HG02642 (cell line): ENCODE measurements at regions not wholly inside any gene's neighbourhood (a gene's known extent, or its start where the extent isn't known, plus 50 kb on each side); places are given as distances from the start of the nearest gene placed in this dataset.
"Not testable (repeated sequence)": the region's sequence is repeated elsewhere in the genome, so short reads cannot be mapped to it uniquely, and the experiment has no call there.

Source experiments
- ATAC-seq: cut with Tn5 transposase; IDR thresholded peaks from one replicate; pipeline ENCODE4 v1.9.1; 2021; ENCODE audit warnings: mild to moderate bottlenecking; ENCODE audit not compliant: unreplicated experiment, poor library complexity

DNA sequence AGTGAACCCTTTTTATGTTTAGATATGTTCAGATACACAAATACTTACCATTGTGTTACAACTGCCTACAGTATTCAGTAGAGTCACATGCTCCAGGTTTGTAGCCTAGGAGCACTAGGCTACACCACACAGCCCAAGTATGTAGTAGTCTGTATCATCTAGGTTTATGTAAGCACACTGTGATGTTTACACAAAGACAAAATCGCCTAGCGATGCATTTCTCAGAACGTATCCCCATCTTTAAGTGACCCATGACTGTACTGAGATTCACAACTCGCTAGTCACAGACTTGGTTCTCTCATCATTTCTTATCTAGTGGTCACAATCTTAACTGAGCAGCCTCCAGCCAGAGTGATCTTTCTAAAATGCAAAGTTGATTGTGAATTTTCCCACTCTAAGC lies 119.2 kb downstream of the RASSF10 start:
- ATAC-seq, result no peak

DNA sequence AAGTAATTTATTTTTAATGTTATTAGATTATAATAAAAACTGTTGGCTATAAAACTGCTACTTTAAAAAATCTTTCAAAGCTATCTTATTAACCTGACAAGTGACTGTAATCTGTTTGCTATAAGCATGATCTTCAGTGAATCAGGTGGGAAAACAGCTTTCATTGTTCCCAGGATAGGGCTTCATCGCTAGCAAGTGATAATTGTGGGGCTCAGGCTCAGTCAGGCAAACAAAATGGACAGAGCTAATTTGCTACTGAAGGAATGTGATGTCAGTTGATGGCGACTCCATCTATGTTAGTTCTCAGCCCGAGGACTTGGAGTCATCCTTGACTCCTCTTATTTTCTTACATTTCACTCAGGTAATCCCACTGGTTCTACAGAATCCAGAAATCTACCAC lies 125.0 kb downstream of the RASSF10 start:
- no peak for ATAC-seq

DNA sequence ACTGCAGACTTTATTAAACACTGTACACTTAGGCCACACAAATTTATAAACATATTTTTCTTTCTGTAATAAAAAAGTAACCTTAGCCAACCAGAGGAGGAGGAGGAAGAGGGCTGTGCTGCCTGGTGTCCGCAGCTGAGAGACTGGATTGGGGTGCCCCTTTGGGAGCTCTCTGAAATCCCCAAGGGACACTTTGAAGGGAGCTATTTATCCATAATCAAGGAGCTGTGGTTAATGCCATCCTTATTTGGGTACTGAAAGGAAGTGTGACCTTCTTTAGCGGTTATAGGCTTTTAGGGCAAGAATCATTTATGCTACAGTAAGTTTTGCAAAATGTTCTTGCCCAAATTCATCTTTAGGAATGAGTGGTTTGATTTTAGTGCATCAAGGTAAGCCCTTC lies 125.8 kb downstream of the RASSF10 start:
- ATAC-seq, result no peak

DNA sequence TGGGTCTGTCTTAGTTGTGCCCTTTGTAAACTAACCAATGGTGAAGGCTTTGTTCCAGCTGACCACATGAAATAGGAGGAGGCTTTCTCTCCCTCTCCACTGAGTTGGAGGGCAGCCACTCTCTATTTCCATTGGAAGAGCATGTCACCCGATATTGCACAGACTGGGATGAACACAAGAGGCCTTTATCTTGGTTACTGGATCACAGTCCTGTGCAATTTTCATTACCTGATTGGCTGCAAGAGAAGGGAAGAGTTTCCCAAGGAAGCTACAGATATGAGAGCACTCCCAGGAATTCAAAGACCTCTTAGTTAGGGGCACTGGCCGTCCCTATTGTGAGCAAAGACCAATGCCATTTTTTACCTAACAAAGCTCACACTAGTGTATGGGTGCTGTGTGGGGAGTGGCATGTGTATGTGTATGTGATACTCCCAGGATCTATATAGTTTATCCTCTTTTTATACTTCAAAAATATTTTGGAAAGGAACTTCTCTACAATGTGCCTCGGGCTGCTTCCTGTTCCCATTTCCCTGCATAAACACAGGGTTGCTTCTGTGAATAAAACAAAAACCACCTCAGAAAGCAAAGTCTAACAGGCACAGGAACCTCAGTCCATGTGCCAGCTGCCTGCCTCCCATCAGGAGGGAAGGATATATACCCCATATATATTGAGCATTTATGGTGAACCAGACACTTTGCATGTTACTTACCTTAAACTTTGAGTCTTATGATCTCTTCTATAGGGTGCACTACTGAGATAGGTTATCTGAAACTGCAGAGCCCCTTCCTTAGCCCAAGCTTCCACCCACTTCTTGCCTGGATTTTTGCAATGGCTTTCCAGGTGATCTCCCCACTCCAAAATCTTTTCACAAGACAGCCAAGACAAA lies 126.5 kb downstream of the RASSF10 start:
- ATAC-seq, result no peak

DNA sequence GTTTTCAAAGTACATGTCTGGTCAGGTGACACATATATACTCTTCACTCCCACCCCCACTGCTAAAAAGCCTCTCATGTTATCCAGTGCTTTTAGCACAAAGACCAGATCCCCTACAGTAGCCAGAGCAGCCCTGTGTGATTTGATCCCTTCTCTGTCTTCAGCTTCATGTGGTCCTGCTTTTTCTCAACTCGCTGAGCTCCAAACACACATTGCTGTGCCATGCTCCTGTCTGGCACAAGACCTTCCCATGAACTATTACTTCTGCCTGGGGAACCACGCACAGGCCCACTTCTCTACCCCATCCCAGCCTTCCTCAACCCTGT lies 127.1 kb downstream of the RASSF10 start:
- ATAC-seq, result no peak

DNA sequence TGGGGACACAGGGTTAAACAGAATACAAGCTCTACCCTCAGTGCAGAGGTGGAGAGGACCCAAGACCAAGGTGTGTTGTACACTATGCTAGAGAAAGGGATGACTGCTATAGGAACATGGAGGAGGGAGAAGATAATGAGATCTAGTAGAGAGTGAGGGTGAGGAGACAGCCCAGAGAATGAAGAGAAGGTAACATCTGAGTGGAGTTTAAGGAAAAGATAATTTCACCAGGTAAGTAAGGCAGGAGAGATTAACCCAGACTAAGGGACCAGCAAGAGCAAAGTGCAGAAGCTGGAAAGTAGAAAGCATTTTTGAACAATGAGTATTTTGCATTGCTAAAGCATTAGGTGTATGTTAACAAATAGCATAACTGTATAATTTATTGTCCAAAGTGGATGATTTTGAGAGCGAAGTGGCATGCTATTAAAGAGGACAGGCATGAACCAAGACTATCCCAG lies 128.8 kb downstream of the RASSF10 start:
- no peak for ATAC-seq

DNA sequence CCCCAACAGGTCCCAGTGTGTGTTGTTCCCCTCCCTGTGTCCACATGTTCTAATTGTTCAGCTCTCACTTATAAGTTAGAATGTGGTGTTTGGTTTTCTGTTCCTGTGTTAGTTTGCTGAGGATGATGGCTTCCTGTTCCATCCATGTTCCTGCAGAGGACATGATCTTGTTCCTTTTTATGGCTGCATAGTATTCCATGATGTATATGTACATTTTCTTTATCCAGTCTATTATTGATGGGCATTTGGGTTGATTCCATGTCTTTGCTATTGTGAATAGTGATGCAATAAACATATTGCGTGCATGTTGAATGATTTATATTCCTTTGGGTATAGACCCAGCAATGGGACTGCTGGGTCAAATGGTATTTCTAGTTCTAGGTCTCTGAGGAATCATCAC lies 130.0 kb downstream of the RASSF10 start:
- not testable (repeated sequence) for ATAC-seq

DNA sequence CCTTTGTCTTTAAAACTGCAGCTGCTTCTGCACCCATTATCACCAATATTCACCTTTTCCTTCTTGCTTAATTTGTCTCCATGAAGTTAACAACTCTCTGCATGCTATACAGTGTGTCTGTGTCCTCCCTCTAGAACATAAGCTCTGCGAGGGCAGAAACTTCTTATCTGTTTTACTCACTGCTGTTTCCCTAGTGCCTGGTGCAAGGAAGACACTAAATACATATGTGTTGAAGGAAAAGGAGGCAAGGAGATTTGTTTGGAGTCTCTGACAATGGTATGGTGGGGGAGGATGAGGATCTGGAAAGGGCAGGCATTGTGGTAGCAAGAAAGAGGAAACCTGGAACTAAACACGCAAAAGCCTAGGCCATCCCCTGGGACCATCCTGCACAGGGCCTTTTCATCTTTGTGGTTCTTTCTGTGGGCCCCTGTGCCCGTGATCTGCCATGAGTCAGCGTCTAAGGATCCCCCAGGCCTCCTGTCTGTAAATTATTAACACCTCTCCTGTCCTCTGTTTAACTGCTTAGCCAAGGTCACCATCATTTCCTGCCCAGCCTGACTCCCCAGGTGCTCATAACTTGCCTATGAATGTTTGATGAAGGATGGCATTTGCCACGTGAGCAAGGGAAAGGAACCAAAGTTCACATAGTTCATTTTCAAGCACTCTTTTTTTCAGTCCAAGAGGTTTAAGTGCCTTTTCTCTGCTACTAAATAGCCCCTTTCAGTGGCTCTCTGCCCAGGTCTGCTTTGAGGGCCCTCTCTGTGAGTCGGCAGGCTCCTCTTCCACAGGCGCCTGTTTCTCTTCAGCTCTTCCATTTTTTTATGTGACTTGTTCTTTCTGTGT lies 131.1 kb downstream of the RASSF10 start:
- peak; percentile 86 for ATAC-seq

DNA sequence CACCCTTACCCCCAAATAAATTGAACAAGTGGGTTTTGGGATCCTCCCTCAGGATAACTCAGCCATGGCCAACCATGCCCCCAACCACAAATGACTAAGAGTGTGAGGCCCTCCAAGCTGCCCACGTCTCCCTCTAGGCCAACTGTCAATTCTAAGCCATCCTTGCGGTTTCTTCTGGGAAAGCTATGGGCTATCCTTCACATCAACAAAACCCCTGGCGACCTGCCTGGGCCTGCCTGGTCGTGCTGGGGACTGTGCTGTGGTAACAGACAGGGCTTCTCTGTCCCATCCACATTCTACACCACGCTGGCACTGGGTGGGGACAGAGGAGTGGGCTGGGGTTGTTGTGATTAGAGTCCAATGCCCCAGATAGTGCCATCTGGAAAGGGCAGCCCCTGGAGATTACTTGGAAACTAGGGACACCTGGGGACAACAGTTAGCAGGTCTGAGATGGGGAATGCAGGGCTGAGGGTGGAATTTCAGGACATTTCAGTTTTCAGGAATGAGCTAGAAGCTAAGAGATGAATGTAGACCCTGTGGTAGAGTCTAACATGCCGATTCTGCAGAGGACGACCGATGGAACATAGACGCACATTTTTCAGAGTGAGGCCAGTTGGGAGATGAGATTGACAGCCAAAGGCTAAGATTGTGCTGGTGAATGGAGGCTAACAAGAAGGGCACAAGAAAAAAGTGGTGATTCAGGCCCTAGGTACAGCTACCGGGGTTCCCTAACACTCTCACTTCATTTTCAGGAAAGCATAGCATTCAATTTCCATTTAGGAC lies 131.9 kb downstream of the RASSF10 start:
- ATAC-seq, result peak; percentile 18

DNA sequence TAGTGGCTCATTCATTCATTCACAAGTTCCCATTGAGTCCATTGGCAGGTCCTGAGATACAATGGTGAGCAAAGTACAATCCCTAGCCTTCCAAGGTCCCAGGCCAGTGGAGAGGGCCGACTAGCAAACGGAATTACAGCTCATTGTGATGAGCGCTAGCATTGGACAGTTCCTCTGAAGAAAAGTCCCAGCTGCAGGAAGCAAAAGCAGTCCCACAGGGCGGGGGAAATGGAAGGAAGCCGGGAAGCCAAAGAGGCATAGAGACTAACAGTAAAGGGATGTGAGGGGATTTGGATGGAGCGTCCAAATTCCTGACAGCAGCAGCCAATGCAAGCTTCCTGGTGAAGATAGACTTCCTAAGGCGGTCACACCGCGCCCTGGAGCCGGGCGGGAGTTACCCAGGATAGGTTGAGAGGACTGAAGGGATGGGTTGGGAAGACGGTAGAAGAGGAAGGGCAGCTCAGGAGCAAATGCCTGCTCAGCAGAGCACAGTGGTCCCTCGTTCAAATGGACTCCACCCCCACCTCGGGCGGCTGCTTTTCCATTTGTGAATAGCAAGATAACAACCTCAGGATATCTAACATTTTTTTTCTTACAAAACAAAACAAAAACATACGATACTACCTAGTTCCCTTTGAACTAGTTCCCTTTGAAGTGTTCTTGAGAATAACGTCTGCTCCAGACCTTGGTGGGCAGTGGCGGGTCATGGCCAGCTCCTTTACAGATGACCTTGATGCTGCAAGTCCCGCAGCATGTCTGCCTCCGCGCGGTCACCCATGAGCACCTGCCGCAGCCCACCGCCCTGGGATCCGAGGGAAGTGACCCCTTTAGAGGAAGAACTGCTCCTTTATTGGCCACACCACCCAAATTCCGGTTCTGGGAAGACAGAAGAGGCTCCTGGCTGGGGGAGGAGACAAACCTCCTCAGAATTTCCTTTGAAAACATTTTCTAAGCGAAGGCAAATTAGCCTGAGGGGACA lies 132.9 kb downstream of the RASSF10 start:
- no peak for ATAC-seq

DNA sequence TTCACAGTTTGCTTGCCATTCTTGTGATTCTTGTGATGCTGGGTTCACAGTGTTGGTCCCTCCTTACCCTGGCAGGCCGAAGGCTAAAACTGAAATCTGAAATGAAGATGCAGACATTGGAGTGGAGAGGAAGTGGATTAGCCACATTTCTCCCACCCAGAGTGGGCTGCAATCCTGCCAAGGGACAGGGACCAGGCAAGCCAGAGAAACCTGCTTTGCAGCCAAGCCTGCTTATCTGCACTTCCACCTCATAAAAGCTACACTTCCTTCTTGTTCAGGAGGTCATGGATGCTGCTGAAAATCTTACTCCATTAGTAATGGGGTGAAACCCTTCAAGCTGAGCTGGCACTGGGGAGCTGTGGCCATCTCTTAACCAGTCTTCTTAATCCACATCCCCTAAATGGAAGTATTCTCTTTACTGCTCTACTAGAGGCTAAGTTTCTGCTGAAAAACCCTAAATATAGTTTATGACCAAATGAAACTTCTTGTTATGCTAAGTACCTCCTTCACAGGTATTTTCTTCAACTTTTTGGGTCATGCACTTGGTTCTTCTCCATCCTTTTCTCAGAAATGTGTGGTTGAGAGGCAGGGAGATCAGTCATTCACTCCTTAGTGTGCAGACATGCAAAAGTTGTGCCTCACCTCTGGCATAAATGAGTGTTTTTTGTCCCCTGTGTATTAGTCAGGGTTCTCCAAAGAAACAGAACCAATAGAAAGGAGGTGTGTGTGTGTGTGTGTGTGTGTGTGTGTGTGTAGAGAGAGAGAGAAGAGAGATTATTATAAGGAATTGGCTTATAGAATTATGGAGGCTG lies 133.9 kb upstream of the BMAL1 start:
- no peak for ATAC-seq

DNA sequence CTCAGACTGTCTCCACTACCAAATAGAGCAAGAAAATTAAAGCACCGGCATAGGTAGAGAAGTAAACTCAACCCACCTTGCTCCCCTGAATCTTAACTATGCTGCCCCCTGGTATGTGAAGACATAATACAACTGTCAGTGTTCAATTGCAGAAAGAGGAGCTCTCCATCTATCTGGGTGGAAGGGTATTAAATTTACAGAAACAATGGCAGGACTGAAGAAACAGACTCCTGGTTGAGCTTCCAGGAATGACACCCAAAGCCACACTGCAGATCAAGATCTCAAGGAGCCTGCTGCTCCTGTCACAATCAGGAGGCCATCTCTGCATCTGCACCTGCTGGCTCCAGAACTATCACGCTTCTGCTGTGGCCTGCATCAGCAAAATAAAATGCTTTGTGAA lies 132.1 kb upstream of the BMAL1 start:
- ATAC-seq, result no peak

DNA sequence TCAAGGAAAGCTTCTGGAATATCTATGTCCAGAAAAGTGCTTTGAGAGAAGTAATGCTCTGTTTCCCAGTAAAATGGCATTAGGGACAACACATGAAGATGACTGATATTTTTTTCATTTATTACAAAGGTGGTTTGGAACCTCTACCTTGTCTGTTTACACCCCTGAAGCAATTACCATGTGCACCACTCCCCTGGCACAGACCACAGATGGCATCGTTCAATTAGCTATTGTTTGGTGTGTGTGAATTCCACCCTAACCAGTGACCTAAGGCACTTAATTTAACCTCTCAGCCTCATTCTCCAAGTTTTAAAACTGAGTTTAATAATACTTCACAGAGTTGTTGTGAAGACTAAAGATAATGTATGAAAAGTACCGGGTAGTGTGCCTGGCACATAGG lies 127.6 kb upstream of the BMAL1 start:
- no peak for ATAC-seq

DNA sequence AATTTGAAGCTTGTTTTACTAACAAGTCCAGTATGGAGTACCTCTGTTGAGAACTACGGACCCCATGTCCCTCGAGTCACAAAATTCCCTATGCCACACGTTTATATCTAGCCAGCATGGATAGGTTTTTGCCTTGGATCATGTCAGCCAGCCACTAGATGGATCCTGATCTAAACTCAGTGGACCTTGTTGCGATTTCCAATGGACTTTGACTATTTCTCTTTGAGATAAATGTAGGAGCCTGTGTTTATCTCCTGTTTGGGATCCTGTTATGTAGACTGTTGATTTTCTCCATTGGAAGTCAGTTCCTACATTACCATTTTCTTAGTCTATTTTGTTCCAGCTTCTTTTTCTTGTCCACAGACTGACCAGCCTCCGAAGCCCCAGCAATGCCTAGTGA lies 127.1 kb upstream of the BMAL1 start:
- no peak for ATAC-seq

DNA sequence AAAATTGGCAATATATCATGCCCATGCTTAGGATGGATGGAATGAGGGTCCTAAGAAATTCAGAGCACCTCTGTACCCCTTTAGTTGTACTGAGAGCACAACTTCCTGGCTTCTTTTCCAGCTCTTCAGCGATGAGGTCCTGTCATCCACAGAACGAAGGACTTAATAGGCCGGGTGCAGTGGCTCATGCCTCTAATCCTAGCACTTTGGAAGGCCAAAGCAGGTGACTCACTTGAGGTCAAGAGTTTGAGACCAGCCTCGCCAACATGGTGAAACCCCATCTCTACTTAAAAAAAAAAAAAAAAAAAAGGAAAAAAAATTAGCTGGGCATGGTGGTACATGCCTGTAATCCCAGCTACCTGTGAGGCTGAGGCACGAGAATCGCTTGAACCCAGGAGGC lies 125.3 kb upstream of the BMAL1 start:
- no peak for ATAC-seq

DNA sequence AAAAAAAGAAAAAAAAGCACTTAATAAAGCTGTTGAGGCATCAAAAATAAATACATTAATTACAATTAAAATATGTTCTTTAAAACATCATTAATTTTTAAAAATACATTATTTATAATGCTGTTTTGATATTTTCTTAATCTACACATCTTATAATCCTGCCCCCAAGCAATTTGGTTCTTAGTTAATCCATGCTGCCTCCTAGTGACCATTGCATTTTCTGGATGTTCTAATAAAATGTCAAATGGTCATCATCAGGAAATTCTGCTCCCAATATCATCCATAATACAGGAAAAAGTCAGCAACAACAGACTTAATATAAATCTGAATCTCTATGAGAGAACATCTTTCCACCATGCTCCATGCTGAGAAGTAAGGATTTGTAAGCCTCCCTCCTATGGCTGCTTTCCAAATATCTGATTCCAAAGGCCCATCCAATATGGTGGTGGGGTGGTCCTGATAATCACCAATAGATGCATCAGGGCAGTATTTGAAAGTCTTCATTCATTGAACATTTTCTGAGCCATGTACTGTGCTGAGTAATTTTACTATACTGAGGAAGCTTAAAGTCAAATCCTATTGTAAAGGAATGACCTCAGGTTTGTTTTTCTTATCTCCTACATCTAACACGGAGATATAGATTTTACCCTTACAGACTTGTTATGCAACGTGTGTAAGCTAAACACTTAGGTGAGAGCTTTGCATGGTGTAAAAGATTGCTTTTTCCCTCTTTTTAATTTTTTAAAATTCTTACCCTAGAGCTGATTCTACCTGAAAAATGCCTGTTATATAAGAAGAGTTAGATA lies 124.7 kb upstream of the BMAL1 start:
- no peak for ATAC-seq

DNA sequence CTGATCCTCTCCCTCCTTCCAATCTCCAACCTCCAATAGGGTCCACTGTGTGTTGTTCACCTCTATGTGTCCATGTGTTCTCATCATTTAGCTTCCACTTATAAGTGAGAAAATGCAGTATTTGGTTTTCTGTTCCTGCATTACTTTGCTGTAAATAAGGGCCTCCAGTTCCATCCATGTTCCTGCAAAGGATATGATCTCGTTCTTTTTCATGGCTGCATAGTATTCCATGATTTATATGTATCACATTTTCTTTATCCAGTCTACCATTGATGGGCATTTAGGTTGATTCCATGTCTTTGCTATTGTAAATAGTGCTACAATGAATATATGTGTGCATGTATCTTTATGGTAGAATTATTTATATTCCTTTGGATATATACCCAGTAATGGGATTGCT lies 123.2 kb upstream of the BMAL1 start:
- ATAC-seq, result not testable (repeated sequence)

DNA sequence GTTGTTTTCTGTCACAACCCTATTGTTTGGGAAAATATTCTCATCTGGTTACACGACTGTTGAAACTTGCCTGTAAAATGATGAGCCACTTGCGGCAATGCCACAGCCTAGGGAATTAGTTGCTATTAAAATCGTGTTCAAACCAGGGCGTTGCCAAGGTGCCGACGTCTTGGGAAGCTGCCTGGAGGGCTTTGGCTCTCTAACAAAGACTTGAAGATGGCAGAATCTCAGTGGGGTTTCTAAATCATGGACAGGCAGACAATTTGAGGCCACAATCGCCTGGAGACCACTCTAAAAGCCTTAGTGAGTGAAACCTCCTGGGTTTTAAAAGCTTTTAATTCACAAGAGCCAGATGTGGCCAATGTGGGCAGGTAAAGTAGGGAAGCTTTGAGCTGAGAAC lies 117.2 kb upstream of the BMAL1 start:
- ATAC-seq, result no peak
